ENCODE measurements at regions not wholly inside any gene's neighbourhood (a gene's known extent, or its start where the extent isn't known, plus 50 kb on each side); places are given as distances from the start of the nearest gene placed in this dataset.
"Not testable (repeated sequence)": the region's sequence is repeated elsewhere in the genome, so short reads cannot be mapped to it uniquely, and the experiment has no call there.

- intact Hi-C loops (cut with DNase I): no loop called here
- DNase-seq: no peak
Observed at GRCh38 chr4:77496457-77496856, 109.2 kb upstream of the CXCL13 start.

GRCh38 chr4:77500801-77501200 lies 104.8 kb upstream of the CXCL13 start:
- intact Hi-C loops (cut with DNase I): no loop called here

DNA sequence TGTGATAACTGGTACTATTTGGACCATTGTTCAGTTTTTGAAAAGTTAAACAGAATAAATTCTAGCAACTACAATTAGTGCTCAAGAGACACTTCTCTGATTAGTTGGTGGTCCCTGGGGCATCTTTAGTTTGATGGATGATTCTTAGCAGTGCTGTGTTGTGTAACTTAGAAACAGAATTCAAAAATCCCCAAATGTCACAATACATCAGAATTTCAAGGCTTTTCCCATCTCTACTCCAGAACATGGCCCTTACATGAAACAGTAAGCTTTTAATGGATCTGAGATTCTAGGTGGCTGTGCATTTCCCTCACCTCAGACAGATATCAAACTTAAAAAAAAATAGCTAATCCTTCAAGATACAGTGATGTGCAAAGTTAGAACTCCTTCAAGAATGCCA lies 104.4 kb upstream of the CXCL13 start:
- intact Hi-C loops (cut with DNase I): no loop called here
- DNase-seq: no peak

More at GRCh38 chr4:77500801-77501200, 104.8 kb upstream of the CXCL13 start:
- DNase-seq: no peak

GRCh38 chr4:77501851-77502250 lies 103.8 kb upstream of the CXCL13 start:
- DNase-seq: no peak
- intact Hi-C loops (cut with DNase I): no loop called here

GRCh38 chr4:77504407-77504806 lies 101.2 kb upstream of the CXCL13 start:
- intact Hi-C loops (cut with DNase I): no loop called here
- no peak for DNase-seq

DNA sequence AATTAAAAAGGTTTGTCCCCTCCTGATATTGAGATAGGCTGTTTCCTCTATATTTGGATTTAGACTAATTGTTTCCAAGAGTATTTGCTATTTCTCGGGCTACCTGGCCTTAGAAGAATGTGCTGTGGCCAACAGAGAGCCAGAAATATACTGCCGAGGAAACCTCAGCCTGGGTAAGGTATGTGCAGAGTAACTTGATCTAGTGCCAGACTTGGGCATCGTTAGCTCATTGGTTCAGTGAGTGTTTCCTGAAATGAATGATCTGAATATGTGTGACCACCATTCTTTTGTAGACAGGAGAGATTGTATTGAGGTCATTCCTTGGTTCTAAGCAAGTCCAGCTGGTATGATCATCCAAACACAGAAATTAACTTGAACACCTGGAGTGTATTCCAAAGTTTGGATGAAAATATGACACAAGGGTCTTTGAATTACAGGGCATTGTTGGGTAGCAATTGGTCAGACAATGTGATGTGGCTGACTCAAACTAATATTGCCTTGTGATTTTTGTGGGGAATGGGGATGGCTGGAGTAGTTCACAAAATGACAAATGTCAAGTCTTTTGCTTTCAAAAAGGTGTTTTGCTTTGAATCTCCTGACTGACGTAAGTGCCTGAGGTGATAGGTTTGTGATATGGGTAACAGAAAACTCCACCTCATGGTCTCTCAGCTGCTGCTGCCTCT lies 100.2 kb upstream of the CXCL13 start:
- intact Hi-C loops (cut with DNase I): no loop called here
- DNase-seq: no peak

DNA sequence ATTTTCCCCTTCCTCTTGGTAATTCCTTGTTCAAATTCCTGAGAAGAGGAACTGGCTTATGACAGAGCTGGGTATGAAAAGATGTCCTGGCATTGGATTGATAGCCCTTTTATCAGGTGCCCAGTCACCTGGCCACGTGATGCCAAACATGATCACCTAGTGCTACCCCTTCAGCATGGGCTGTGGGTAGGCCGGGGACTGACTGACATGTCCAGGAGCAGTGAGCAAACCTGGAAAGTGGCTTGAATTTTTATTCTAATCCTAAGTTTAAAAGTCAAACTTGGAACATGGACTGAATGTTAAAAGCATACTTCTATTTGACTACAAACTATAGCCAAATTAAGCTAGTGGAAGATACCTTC lies 99.7 kb upstream of the CXCL13 start:
- peak in 2 of 10 donors; percentile 64 to 67 for DNase-seq
- intact Hi-C loops (cut with DNase I): no loop called here

DNA sequence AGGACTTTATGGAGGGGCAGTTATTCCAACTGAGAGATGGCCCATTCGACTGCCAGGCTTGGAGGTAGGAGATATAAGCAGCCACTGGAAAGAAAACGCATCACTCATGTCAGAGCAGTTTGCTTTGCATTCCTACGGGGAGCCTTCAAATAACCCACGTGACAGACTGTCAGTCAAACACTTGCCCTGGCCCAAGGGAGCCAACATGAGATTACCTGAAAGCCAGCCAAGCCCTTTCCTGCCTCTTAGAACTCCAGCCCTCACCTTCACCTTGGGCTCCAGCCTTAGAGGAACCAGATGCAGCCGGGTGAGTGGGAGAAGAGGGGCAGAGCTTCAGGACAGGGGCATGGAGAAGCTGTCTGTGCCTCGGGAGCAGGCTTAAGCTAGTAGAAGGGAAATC lies 95.3 kb upstream of the CXCL13 start:
- intact Hi-C loops (cut with DNase I): no loop called here
- DNase-seq: no peak

DNA sequence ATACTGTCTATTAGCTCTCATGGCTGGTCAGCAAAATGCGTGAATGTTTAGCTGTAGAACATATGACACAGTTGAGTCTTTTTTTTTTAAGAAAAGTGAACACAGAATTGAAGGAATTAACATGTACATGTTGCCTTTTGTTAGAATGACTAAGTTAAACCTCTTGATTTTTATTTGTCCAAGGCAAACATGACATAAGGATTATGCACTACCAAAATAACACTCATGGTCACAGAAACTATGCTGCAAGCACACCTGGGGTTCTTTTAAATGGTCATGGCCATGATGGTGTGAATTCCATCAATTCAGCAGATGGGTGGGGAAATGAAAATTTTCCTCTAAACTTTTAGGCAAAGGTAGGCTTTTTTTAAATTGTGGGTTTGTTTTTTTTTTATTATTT lies 80.1 kb upstream of the CXCL13 start:
- intact Hi-C loops (cut with DNase I): no loop called here
- DNase-seq: no peak

DNA sequence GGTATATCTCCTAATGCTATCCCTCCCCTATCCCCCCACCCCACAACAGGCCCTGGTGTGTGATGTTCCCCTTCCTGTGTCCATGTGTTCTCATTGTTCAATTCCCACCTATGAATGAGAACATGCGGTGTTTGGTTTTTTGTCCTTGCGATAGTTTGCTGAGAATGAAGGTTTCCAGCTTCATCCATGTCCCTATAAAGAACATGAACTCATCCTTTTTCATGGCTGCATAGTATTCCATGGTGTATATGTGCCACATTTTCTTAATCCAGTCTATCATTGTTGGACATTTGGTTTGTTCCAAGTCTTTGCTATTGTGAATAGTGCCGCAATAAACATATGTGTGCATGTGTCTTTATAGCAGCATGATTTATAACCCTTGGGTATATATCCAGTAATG lies 77.7 kb upstream of the CXCL13 start:
- intact Hi-C loops (cut with DNase I); DNase-seq: not testable (repeated sequence)

DNA sequence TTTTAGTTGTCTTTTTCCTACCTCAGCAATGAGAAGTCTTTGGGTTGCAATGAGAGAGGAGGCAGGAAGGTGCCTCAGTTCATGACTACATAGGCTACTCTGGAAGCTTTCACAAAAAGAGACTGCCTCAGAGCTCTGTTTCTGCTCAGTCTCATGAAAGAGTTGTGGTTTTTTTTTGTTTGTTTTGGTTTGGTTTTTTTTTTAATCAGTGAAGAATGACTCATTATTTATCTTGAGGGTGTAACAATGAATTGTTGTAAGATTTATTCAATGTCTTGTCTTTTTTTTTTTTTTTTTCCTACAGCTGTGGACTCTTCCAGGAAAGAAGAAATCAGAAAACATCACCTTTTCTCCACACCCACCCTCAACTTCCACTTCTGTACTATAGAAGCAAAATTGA lies 67.5 kb upstream of the CXCL13 start:
- intact Hi-C loops (cut with DNase I): no loop called here
- DNase-seq: no peak

DNA sequence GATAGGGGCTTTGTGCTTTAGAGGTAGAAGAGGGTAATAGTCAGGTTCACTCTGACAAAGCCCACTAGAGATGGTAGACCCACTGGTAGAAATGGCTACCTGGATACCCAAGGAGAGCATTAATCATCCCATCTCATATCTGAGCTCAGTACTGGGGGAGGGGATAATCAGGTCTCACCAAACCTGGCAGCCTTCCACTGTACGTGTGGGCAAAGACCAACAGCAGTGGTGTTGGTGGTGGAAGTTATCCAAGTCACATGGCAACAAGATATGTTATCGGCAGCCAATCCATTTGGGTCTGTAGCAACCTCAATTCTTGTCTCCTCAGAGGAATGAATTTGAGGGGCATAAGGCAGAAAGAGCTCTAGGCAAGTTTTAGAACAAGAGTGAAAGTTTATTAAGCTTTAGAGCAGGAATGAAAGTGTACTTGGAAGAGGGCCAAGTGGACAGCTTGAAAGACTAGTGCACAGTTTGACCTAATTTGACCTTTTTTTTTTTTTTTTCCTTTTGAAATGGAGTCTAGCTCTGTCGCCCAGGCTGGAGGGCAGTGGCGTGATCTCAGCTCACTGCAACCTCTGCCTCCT lies 67.0 kb upstream of the CXCL13 start:
- intact Hi-C loops (cut with DNase I): no loop called here
- DNase-seq: no peak

Data from posterior cingulate gyrus (tissue), 11 donors.